B cell (primary cell): ENCODE measurements at regions not wholly inside any gene's neighbourhood (a gene's known extent, or its start where the extent isn't known, plus 50 kb on each side); places are given as distances from the start of the nearest gene placed in this dataset.

Experiments used
- ATAC-seq: fragments of 200-7000 bp; cut with Tn5 transposase; one replicate; pipeline ENCODE4 v1.10.0; 2021; ENCODE audit warnings: low read depth, mild to moderate bottlenecking, moderate number of reproducible peaks, moderate library complexity
- CTCF ChIA-PET: fragments of 350-600 bp; sonication (Branson Sonifier 250); formaldehyde crosslinking; loops from one replicate; lab custom pipeline; 2021; ENCODE audit warnings: antibody characterized with exemption, inconsistent platforms; lab: Charles Lee
- POLR2A ChIA-PET: fragments of 350-600 bp; sonication (Branson Sonifier 250); formaldehyde crosslinking; loops from one replicate; lab custom pipeline; 2021; ENCODE audit warnings: antibody characterized with exemption; lab: Charles Lee
- DNase-seq: peaks from one replicate; pipeline ENCODE4 v3.0.0; 2013
- H2AFZ ChIP-seq: 2 replicates; pipeline ENCODE4 v1.6.1; 2012; ENCODE audit warnings: mild to moderate bottlenecking, low read depth, low read length; ENCODE audit not compliant: insufficient read depth, poor library complexity, severe bottlenecking
- H3K27ac ChIP-seq, 2 donors: 1 replicate in 1 of 2; 2 replicates in 1 of 2; pipeline ENCODE4 v1.5.1; 2012 to 2013; ENCODE audit warnings: low read length in 2 of 2, mild to moderate bottlenecking in 2 of 2, moderate library complexity in 1 of 2
- H3K27me3 ChIP-seq, 4 experiments: fragments of 200-600 bp in 1 of 4; sonication (generic) in 1 of 4; replicated peaks in 1 of 4; 1 replicate in 2 of 4; 2 replicates in 2 of 4; pipeline versions ENCODE4 v1.6.1 to v1.7.0; 2013 to 2016; ENCODE audit warnings: low read length in 3 of 4, mild to moderate bottlenecking in 2 of 4, mixed read lengths in 1 of 4, moderate library complexity in 1 of 4; ENCODE audit not compliant: insufficient read depth in 4 of 4, control insufficient read depth in 3 of 4; ENCODE audit errors: control extremely low read depth in 1 of 4
- H3K36me3 ChIP-seq, 2 experiments: replicated peaks in 1 of 2; 1 replicate in 1 of 2; 2 replicates in 1 of 2; pipeline versions ENCODE4 v1.6.1 to v1.7.1; 2013; ENCODE audit warnings: low read length in 1 of 2; ENCODE audit not compliant: insufficient read depth in 2 of 2, control insufficient read depth in 1 of 2; ENCODE audit errors: control extremely low read depth in 1 of 2, extremely low read depth in 1 of 2
- H3K4me1 ChIP-seq, 2 donors: fragments of 200-600 bp in 1 of 2; sonication (generic) in 1 of 2; 1 replicate in 1 of 2; 2 replicates in 1 of 2; pipeline versions ENCODE4 v1.5.1 to v1.6.1; 2013 to 2017; ENCODE audit warnings: low read length in 2 of 2; ENCODE audit not compliant: control insufficient read depth in 2 of 2, insufficient read depth in 2 of 2
- H3K4me2 ChIP-seq: replicated peaks from 2 replicates; pipeline ENCODE3; 2012; ENCODE audit warnings: mild to moderate bottlenecking, low read depth, low read length; ENCODE audit not compliant: poor library complexity, severe bottlenecking
- H3K4me3 ChIP-seq, 5 experiments: fragments of 200-600 bp in 1 of 5; sonication (generic) in 1 of 5; 1 replicate in 3 of 5; 2 replicates in 2 of 5; pipeline versions ENCODE4 v1.5.1 to v1.7.0; 2011 to 2016; ENCODE audit warnings: low read length in 4 of 5, mild to moderate bottlenecking in 4 of 5, low read depth in 2 of 5, control low read depth in 1 of 5, moderate library complexity in 1 of 5; ENCODE audit not compliant: insufficient read depth in 1 of 5; ENCODE audit errors: control extremely low read depth in 1 of 5, extremely low read depth in 1 of 5
- H3K79me2 ChIP-seq: fragments of 200-600 bp; sonication (generic); one replicate; pipeline ENCODE4 v1.6.0; 2016; ENCODE audit warnings: low read length; ENCODE audit not compliant: control insufficient read depth, insufficient read depth
- H3K9ac ChIP-seq: fragments of 200-600 bp; sonication (generic); 2 replicates; pipeline ENCODE4 v1.6.1; 2017; ENCODE audit warnings: mild to moderate bottlenecking, low read length, moderate library complexity
- H3K9me3 ChIP-seq, 3 donors: one replicate each; pipeline versions ENCODE4 v1.6.1 to v1.7.1; 2013; ENCODE audit warnings: low read length in 2 of 3; ENCODE audit not compliant: control insufficient read depth in 2 of 3, insufficient read depth in 1 of 3; ENCODE audit errors: control extremely low read depth in 1 of 3
- H4K20me1 ChIP-seq: 2 replicates; pipeline ENCODE4 v1.6.0; 2012; ENCODE audit warnings: mild to moderate bottlenecking, low read length; ENCODE audit not compliant: insufficient read depth, control insufficient read depth, poor library complexity, severe bottlenecking
- H3K27ac Mint-ChIP-seq: one replicate; pipeline ENCODE4 v1.8.0; 2021; ENCODE audit warnings: mixed read lengths
- H3K27me3 Mint-ChIP-seq: one replicate; pipeline ENCODE4 v1.8.0; 2021; ENCODE audit warnings: mixed read lengths
- H3K4me1 Mint-ChIP-seq: one replicate; pipeline ENCODE4 v1.8.0; 2021; ENCODE audit warnings: mixed read lengths
- H3K4me3 Mint-ChIP-seq: one replicate; pipeline ENCODE4 v1.8.0; 2021; ENCODE audit warnings: mixed read lengths
- H3K9me3 Mint-ChIP-seq: one replicate; pipeline ENCODE4 v1.8.0; 2022; ENCODE audit warnings: mixed read lengths; ENCODE audit not compliant: insufficient read depth
- CTCF ChIP-seq: fragments of 200-600 bp; IDR thresholded peaks from one replicate; pipeline ENCODE4 v1.8.0; 2022; ENCODE audit warnings: antibody characterized with exemption, mild to moderate bottlenecking
- EZH2 ChIP-seq: IDR thresholded peaks from 2 replicates; pipeline ENCODE4 v1.6.1; 2012; ENCODE audit warnings: borderline replicate concordance, low read depth, mild to moderate bottlenecking, moderate library complexity, low read length; ENCODE audit not compliant: insufficient read depth, poor library complexity, severe bottlenecking
- WGBS: methylation state at CpG from one replicate; pipeline ENCODE4 v1.1.5; 2013; ENCODE audit warnings: missing lambda C conversion rate; ENCODE audit not compliant: insufficient coverage; 5-methylcytosine and 5-hydroxymethylcytosine counted together
- intact Hi-C: fragments of 100-400 bp; cut with micrococcal nuclease; formaldehyde crosslinking; loops from one replicate; pipeline ENCODE4 v1.10.0; 2022

DNA sequence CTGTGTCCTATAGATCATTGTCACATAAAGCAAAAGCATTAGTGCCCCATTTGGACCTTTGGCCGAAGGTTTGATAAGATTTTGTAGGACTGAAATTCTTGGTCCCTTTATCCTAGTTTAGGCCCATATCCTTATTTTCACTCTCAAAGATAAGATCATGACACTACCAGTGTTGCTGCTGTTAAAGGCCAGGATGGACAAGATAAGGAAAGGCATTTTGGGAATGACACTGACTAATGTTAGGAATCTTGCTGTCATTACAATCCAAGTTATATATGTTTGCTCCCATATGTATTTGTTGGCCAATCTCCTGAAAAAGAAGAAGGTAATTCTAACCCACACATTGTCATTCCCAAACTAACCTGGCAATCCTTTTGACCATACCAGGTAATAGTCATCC lies 101.3 kb upstream of the VAMP7 start:
- Mint-ChIP-seq H3K27me3 (peaks cover 3% of the 10 kb centered on the region), H3K4me1 (no peaks in the 10 kb centered on the region), H3K4me3 (no peak overlapping the region), H3K9me3 (no peaks in the 10 kb centered on the region), H3K27ac (no peak overlapping the region)
- ATAC-seq (no peak), DNase-seq (no peak)
- ChIA-PET CTCF (no interaction called here), POLR2A (no interaction called here)
- no peaks in the 10 kb centered on the region for H3K36me3 ChIP-seq
- no peaks in the 10 kb centered on the region for H3K79me2 ChIP-seq
- no CpG with 5 or more reads among the region's 1 CpG for WGBS
- H3K4me1 ChIP-seq = no peaks in the 10 kb centered on the region
- intact Hi-C loops = no loop called here
- no peak for TF ChIP-seq EZH2
- TF ChIP-seq CTCF = no peak
- H3K9ac ChIP-seq = no peak overlapping the region
- H4K20me1 ChIP-seq = no peaks in the 10 kb centered on the region
- no peaks in the 10 kb centered on the region for H3K9me3 ChIP-seq
- H3K4me3 ChIP-seq = no peak overlapping the region
- no peak overlapping the region for H3K4me2 ChIP-seq
- no peak overlapping the region for H2AFZ ChIP-seq
- H3K27me3 ChIP-seq = no peaks in the 10 kb centered on the region
- no peak overlapping the region for H3K27ac ChIP-seq

GRCh38 chrX:155778844-155779553 lies 102.1 kb upstream of the VAMP7 start:
- 40% methylated on average over 1 of the region's 5 CpGs for WGBS
- no peaks in the 10 kb centered on the region for H3K79me2 ChIP-seq

More at GRCh38 chrX:155778844-155779553, 102.1 kb upstream of the VAMP7 start:
- Histone ChIP-seq H3K9ac (no peak overlapping the region), H3K4me3 (no peak overlapping the region), H3K36me3 (no peaks in the 10 kb centered on the region), H2AFZ (no peak overlapping the region), H3K9me3 (peaks cover 0 to 5% (median 0%) of the 10 kb centered on the region in 3 donors), H4K20me1 (no peaks in the 10 kb centered on the region), H3K27ac (no peak overlapping the region), H3K27me3 (no peaks in the 10 kb centered on the region), H3K4me2 (no peak overlapping the region), H3K4me1 (no peaks in the 10 kb centered on the region)
- Mint-ChIP-seq H3K4me3 (no peak overlapping the region), H3K27me3 (peaks cover 3% of the 10 kb centered on the region), H3K4me1 (no peaks in the 10 kb centered on the region), H3K27ac (no peak overlapping the region), H3K9me3 (no peaks in the 10 kb centered on the region)
- no peak for ATAC-seq
- DNase-seq = no peak
- intact Hi-C loops = no loop called here
- POLR2A ChIA-PET = no interaction called here
- CTCF ChIA-PET = no interaction called here
- TF ChIP-seq CTCF = no peak
- TF ChIP-seq EZH2 = no peak
